ENCODE measurements at regions not wholly inside any gene's neighbourhood (a gene's known extent, or its start where the extent isn't known, plus 50 kb on each side); places are given as distances from the start of the nearest gene placed in this dataset.

GRCh38 chr11:104637662-104638170 is 260.5 kb downstream of the CASP12 start:
- Histone ChIP-seq H3K4me3 (ENCODE audit: low read length, poor library complexity, severe bottlenecking) (no peak overlapping the region), H3K4me1 (ENCODE audit: insufficient read depth, low read length, poor library complexity, severe bottlenecking) (no peaks in the 10 kb centered on the region), H3K9me3 (ENCODE audit: insufficient read depth, low read depth, low read length) (no peaks in the 10 kb centered on the region), H3K36me3 (ENCODE audit: insufficient read depth, low read length) (no peaks in the 10 kb centered on the region), H3K4me2 (ENCODE audit: low read depth, low read length, poor library complexity, severe bottlenecking) (no peak overlapping the region), H3K9me2 (replicated peaks; ENCODE audit: low read depth, low read length) (no peaks in the 10 kb centered on the region), H2AFZ (ENCODE audit: low read length) (no peak overlapping the region), H3F3A (ENCODE audit: low read depth) (no peaks in the 10 kb centered on the region), H3K27me3 (ENCODE audit: insufficient read depth, low read length, poor library complexity, severe bottlenecking) (no peaks in the 10 kb centered on the region), H3K9ac (ENCODE audit: low read depth, low read length, poor library complexity, severe bottlenecking) (no peak overlapping the region), H4K20me1 (ENCODE audit: insufficient read depth, low read length, poor library complexity, severe bottlenecking) (no peaks in the 10 kb centered on the region), H3K79me2 (ENCODE audit: insufficient read depth, low read length) (no peaks in the 10 kb centered on the region)
- TF ChIP-seq CTCF (conservative IDR thresholded peaks at IDR 0.05; ENCODE audit: low read length), result no peak
- no peak for TF ChIP-seq EZH2phosphoT487 (IDR thresholded peaks at IDR 0.05; ENCODE audit: borderline replicate concordance)

DNA sequence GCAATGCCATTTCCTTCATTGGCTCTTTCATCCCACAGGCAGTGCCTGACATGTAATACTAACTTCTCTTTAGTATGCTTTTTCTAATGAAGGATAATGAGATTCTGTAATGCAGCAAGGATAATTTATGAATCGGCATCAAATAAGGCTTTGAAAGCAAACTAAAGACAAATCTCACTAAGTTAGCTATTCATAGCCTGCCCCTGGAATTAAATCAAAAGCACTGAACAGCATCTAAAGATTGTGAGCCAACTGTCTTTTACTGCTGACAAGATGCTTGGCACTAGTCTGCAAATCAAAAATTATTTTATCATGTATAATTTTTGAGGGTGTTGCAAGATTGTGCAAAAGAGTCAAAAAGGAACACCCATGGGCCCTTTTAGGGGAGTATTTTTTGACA is 265.0 kb downstream of the CASP12 start:
- Histone ChIP-seq H3K9me2 (replicated peaks; ENCODE audit: low read depth, low read length) (no peaks in the 10 kb centered on the region), H3K4me2 (ENCODE audit: low read depth, low read length, poor library complexity, severe bottlenecking) (no peak overlapping the region), H3K27me3 (ENCODE audit: insufficient read depth, low read length, poor library complexity, severe bottlenecking) (no peaks in the 10 kb centered on the region)

DNA sequence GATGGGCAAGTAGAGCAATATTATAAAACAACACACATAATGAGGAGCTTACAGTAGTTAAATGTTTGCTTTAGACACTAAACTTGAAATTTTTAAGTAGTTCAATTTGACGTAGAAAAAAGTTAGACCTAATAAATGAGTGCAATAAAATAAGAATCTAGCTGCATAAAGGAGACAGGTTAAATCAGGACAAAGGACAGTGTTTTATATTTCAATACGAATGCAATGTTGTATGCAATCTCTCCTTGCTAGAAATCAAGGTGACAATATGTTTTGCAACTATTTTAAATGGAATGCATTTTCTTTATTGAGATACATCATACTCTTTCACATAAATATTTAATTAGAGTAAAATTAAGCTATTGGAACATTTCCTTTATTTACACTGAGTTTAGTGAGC is 267.9 kb downstream of the CASP12 start:
- H3K9me3 ChIP-seq (ENCODE audit: insufficient read depth, low read depth, low read length), result no peaks in the 10 kb centered on the region
- peaks cover 7% of the 10 kb centered on the region for H3K4me1 ChIP-seq (ENCODE audit: insufficient read depth, low read length, poor library complexity, severe bottlenecking)
- H3K79me2 ChIP-seq (ENCODE audit: insufficient read depth, low read length), result no peaks in the 10 kb centered on the region
- no peak overlapping the region for H3K4me3 ChIP-seq (ENCODE audit: low read length, poor library complexity, severe bottlenecking)
- H3F3A ChIP-seq (ENCODE audit: low read depth), result no peaks in the 10 kb centered on the region
- TF ChIP-seq CTCF (conservative IDR thresholded peaks at IDR 0.05; ENCODE audit: low read length), result no peak
- TF ChIP-seq EZH2phosphoT487 (IDR thresholded peaks at IDR 0.05; ENCODE audit: borderline replicate concordance), result no peak
- H4K20me1 ChIP-seq (ENCODE audit: insufficient read depth, low read length, poor library complexity, severe bottlenecking), result no peaks in the 10 kb centered on the region
- no peak overlapping the region for H3K4me2 ChIP-seq (ENCODE audit: low read depth, low read length, poor library complexity, severe bottlenecking)
- no peaks in the 10 kb centered on the region for H3K9me2 ChIP-seq (replicated peaks; ENCODE audit: low read depth, low read length)
- H3K27me3 ChIP-seq (ENCODE audit: insufficient read depth, low read length, poor library complexity, severe bottlenecking), result no peaks in the 10 kb centered on the region
- H3K9ac ChIP-seq (ENCODE audit: low read depth, low read length, poor library complexity, severe bottlenecking), result no peak overlapping the region
- no peak overlapping the region for H2AFZ ChIP-seq (ENCODE audit: low read length)
- no peaks in the 10 kb centered on the region for H3K36me3 ChIP-seq (ENCODE audit: insufficient read depth, low read length)

More for the DNA sequence above, 265.0 kb downstream of the CASP12 start:
- Histone ChIP-seq H3K36me3 (ENCODE audit: insufficient read depth, low read length) (no peaks in the 10 kb centered on the region), H3K4me3 (ENCODE audit: low read length, poor library complexity, severe bottlenecking) (no peak overlapping the region), H3K79me2 (ENCODE audit: insufficient read depth, low read length) (no peaks in the 10 kb centered on the region), H3F3A (ENCODE audit: low read depth) (no peaks in the 10 kb centered on the region), H3K9ac (ENCODE audit: low read depth, low read length, poor library complexity, severe bottlenecking) (no peak overlapping the region), H4K20me1 (ENCODE audit: insufficient read depth, low read length, poor library complexity, severe bottlenecking) (no peaks in the 10 kb centered on the region), H3K9me3 (ENCODE audit: insufficient read depth, low read depth, low read length) (no peaks in the 10 kb centered on the region), H3K4me1 (ENCODE audit: insufficient read depth, low read length, poor library complexity, severe bottlenecking) (peaks cover 7% of the 10 kb centered on the region), H2AFZ (ENCODE audit: low read length) (no peak overlapping the region)
- TF ChIP-seq EZH2phosphoT487 (IDR thresholded peaks at IDR 0.05; ENCODE audit: borderline replicate concordance) (no peak), CTCF (conservative IDR thresholded peaks at IDR 0.05; ENCODE audit: low read length) (no peak)

Measured in Loucy (cell line).